ENCODE measurements at regions not wholly inside any gene's neighbourhood (a gene's known extent, or its start where the extent isn't known, plus 50 kb on each side); places are given as distances from the start of the nearest gene placed in this dataset.

GRCh38 chr21:15480160-15480559, 249.6 kb upstream of the USP25 start:
- TF ChIP-seq U2AF1 (optimal IDR thresholded peaks at IDR 0.05; ENCODE audit: low read depth, low read length) (no peak), BCL6 (CRISPR knock-in tag; IDR thresholded peaks at IDR 0.05) (no peak), SMC3 (conservative IDR thresholded peaks at IDR 0.05; ENCODE audit: insufficient read depth, low read depth, low read length) (no peak), FOSL1 (tag; conservative IDR thresholded peaks at IDR 0.05) (no peak), FOXM1 (IDR thresholded peaks at IDR 0.05; ENCODE audit: low read depth) (no peak), FOXM1 (CRISPR knock-in tag; IDR thresholded peaks at IDR 0.05; ENCODE audit: low read depth) (no peak), CTCF (IDR thresholded peaks at IDR 0.05 in 2 of 3, conservative IDR thresholded peaks at IDR 0.05 in 1 of 3; ENCODE audit: insufficient read depth in 2 of 3, low read depth in 1 of 3, low read length in 3 of 3) (no peak), ZEB2 (IDR thresholded peaks at IDR 0.05) (no peak)
